ENCODE measurements at regions not wholly inside any gene's neighbourhood (a gene's known extent, or its start where the extent isn't known, plus 50 kb on each side); places are given as distances from the start of the nearest gene placed in this dataset.
"Not testable (repeated sequence)": the region's sequence is repeated elsewhere in the genome, so short reads cannot be mapped to it uniquely, and the experiment has no call there.

DNA sequence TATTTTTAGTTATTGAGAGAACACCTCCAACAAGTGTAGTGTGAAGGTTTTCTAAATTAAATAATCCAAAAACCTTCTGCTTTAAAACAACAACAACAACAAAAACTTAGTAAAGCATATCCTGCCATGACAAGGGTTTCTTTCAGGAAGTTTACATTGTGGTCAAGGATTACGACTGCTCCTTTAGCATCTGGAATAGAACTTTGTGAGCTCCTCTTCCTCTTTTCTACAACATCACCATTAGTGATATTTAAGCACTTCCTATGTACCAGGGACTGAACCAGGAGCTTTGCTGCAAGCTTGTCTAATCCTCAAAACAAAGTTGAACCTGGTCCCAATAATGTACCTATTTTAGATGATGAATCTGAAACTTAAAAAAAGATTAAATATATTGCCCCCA lies 315.4 kb upstream of the KITLG start:
- 71 to 75% methylated on average over 1 of the region's 1 CpG for WGBS, 2 donors (ENCODE audit: low coverage in 1 of 2)
- no peak overlapping the region for H3K27ac ChIP-seq
- H3K27me3 ChIP-seq, result no peaks in the 10 kb centered on the region
- TF ChIP-seq POLR2AphosphoS5 (IDR thresholded peaks at IDR 0.05) (no peak), EP300 (IDR thresholded peaks at IDR 0.05) (no peak), POLR2A (IDR thresholded peaks at IDR 0.05) (no peak)
- TF ChIP-seq, protein P1, sequence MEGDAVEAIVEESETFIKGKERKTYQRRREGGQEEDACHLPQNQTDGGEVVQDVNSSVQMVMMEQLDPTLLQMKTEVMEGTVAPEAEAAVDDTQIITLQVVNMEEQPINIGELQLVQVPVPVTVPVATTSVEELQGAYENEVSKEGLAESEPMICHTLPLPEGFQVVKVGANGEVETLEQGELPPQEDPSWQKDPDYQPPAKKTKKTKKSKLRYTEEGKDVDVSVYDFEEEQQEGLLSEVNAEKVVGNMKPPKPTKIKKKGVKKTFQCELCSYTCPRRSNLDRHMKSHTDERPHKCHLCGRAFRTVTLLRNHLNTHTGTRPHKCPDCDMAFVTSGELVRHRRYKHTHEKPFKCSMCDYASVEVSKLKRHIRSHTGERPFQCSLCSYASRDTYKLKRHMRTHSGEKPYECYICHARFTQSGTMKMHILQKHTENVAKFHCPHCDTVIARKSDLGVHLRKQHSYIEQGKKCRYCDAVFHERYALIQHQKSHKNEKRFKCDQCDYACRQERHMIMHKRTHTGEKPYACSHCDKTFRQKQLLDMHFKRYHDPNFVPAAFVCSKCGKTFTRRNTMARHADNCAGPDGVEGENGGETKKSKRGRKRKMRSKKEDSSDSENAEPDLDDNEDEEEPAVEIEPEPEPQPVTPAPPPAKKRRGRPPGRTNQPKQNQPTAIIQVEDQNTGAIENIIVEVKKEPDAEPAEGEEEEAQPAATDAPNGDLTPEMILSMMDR (IDR thresholded peaks at IDR 0.05), result no peak
- ATAC-seq, result no peak
- H3K4me3 ChIP-seq, result no peak overlapping the region
- no peaks in the 10 kb centered on the region for H3K9me3 ChIP-seq
- H3K36me3 ChIP-seq, result no peaks in the 10 kb centered on the region
- H3K4me1 ChIP-seq, result no peaks in the 10 kb centered on the region

DNA sequence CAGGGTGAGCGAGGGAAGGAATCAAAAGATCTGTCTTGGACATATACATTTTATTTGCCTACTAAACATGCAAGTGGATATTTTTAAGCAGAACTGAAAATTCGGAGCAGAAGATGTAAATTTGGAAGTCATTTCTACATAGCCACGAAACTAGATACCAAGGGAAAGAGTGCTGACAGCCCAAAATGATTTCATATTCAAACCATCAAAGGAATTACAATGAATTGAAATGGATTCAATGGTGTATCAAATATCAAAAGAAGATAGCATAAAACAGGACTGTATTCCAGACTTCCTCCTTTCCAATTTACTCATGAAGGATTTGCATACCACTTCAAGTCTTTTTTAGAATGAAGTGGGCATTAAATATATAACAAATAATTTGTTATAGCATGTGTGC lies 313.5 kb upstream of the KITLG start:
- no peaks in the 10 kb centered on the region for H3K27me3 ChIP-seq
- H3K27ac ChIP-seq, result no peak overlapping the region
- no peak for ATAC-seq
- H3K4me1 ChIP-seq, result peaks cover 0 to 5% (median 0%) of the 10 kb centered on the region in 3 donors
- no peaks in the 10 kb centered on the region for H3K36me3 ChIP-seq
- no peak for TF ChIP-seq EP300 (IDR thresholded peaks at IDR 0.05)
- whole genome bisulfite sequencing, 2 donors (ENCODE audit: low coverage in 1 of 2), result 70 to 84% methylated on average over 3 of the region's 3 CpGs
- no peak overlapping the region for H3K4me3 ChIP-seq
- H3K9me3 ChIP-seq, result no peaks in the 10 kb centered on the region

DNA sequence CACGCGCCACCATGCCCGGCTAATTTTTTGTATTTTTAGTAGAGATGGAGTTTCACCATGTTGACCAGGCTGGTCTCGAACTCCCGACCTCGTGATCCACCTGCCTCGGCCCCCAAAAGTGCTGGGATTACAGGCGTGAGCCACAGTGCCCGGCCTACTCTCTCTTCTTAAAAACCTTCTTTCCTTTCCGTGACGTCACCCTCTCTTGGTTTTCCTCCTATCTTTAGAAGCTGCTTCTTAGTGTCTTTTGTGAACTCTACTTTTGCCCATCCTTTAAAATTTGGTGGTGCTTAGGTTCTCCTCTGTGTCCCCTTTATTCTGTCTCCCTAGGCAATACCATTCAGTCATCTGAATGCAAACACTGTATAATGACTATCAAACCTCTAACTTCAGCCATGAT lies 311.2 kb upstream of the KITLG start:
- not testable (repeated sequence) for H3K27ac ChIP-seq, ATAC-seq, H3K36me3 ChIP-seq, H3K27me3 ChIP-seq, H3K9me3 ChIP-seq, H3K4me1 ChIP-seq, H3K4me3 ChIP-seq
- WGBS, 2 donors (ENCODE audit: low coverage in 1 of 2), result 94 to 98% methylated on average over 8 to 11 of the region's 11 CpGs

DNA sequence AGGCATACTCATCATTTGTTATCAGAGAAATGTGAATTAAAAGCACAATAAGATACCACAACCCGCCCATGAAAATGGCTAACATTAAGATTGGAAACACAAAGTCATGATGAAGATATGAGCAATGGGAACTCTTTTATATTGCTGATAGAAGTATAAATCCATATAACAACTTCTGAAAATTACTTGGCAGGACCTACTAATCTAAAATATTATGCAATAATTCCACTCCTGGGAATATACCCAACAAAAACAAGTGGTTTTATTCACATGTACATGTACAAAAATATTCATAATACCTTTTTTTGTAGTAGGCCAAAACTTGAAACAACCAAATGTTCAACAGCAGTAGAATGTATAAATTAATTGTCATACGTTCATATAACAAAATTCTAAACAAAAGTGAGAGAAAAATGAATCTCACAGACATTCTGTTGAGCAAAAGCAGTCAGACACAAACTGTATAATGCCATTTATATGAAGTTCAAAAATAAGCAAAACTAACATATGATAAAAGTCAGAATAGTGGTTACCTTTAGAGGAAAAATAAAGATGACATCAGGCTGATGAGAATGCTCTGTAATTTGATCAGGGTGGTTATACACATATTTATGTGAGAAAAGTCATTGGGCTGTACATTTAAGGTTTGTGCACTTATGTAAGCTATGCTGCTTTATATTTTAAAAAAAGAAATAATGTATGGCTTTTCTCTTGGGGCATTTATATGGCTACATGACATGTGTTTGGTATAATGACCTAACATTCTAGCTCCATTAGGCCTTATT lies 309.2 kb upstream of the KITLG start:
- Histone ChIP-seq H3K4me3 (no peak overlapping the region), H3K27ac (no peak overlapping the region), H3K9me3 (no peaks in the 10 kb centered on the region), H3K36me3 (no peaks in the 10 kb centered on the region), H3K27me3 (no peaks in the 10 kb centered on the region), H3K4me1 (peaks cover 0 to 5% (median 0%) of the 10 kb centered on the region in 3 donors)
- ATAC-seq, result no peak
- TF ChIP-seq POLR2A (IDR thresholded peaks at IDR 0.05) (no peak), POLR2AphosphoS5 (IDR thresholded peaks at IDR 0.05) (no peak), EP300 (IDR thresholded peaks at IDR 0.05) (no peak)
- TF ChIP-seq, protein P1 (IDR thresholded peaks at IDR 0.05), result no peak
- 51 to 54% methylated on average over 2 of the region's 2 CpGs for WGBS, 2 donors (ENCODE audit: low coverage in 1 of 2)

DNA sequence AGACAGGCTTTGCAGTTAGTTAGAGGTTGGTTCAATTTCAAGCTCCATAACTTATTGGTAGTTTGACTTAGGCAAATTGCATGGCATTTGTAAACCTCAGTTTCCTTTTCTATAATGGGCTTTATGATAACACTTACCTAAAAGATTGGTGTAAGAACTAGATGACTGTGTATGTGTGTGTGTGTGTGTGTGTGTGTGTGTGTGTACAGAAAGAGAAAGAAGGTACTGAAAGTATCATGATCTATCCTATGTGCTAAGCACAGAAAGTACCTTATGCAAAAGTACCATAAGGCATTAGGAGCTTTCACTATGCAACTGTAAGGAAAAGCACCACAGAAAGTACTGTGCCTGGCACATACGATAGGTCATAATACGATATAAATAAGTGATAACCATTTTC lies 304.3 kb upstream of the KITLG start:
- Histone ChIP-seq H3K27me3 (no peaks in the 10 kb centered on the region), H3K36me3 (no peaks in the 10 kb centered on the region), H3K27ac (no peak overlapping the region), H3K9me3 (no peaks in the 10 kb centered on the region), H3K4me1 (peaks cover 0 to under 1% (median 0%) of the 10 kb centered on the region in 3 donors), H3K4me3 (no peak overlapping the region)
- 66 to 94% methylated on average over 2 of the region's 2 CpGs for whole genome bisulfite sequencing, 2 donors (ENCODE audit: low coverage in 1 of 2)
- no peak for ATAC-seq
- TF ChIP-seq POLR2A (IDR thresholded peaks at IDR 0.05) (no peak), EP300 (IDR thresholded peaks at IDR 0.05) (no peak), POLR2AphosphoS5 (IDR thresholded peaks at IDR 0.05) (no peak)
- TF ChIP-seq, protein P1 (IDR thresholded peaks at IDR 0.05), result no peak

DNA sequence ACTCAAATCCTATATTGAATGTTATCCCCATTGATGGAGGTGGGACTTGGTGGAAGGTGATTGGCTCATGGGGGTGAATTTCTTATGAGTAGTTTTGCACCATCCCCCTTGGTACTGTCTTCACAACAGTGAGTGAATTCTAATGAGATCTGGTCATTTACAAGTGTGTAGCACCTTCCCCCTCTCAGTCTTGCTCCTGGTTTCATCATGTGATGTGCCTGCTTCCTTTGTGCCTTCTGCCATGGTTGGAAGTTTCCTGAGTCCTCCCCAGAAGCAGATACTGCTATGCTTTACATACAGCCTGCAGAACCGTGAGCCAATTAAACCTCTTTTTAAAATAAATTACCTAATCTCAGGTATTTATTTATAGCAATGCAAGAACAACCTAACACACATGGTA lies 302.4 kb upstream of the KITLG start:
- 71 to 100% methylated on average over 1 of the region's 1 CpG for WGBS, 2 donors (ENCODE audit: low coverage in 1 of 2)
- Histone ChIP-seq H3K4me1 (no peaks in the 10 kb centered on the region), H3K27ac (no peak overlapping the region), H3K27me3 (no peaks in the 10 kb centered on the region), H3K36me3 (no peaks in the 10 kb centered on the region), H3K4me3 (no peak overlapping the region), H3K9me3 (no peaks in the 10 kb centered on the region)
- no peak for TF ChIP-seq POLR2A (IDR thresholded peaks at IDR 0.05)
- TF ChIP-seq POLR2AphosphoS5 (IDR thresholded peaks at IDR 0.05), result no peak
- TF ChIP-seq, protein P1 (IDR thresholded peaks at IDR 0.05), result no peak
- TF ChIP-seq EP300 (IDR thresholded peaks at IDR 0.05), result no peak
- ATAC-seq, result no peak

Data from gastroesophageal sphincter (tissue), 4 donors.